ENCODE measurements at regions not wholly inside any gene's neighbourhood (a gene's known extent, or its start where the extent isn't known, plus 50 kb on each side); places are given as distances from the start of the nearest gene placed in this dataset.

DNA sequence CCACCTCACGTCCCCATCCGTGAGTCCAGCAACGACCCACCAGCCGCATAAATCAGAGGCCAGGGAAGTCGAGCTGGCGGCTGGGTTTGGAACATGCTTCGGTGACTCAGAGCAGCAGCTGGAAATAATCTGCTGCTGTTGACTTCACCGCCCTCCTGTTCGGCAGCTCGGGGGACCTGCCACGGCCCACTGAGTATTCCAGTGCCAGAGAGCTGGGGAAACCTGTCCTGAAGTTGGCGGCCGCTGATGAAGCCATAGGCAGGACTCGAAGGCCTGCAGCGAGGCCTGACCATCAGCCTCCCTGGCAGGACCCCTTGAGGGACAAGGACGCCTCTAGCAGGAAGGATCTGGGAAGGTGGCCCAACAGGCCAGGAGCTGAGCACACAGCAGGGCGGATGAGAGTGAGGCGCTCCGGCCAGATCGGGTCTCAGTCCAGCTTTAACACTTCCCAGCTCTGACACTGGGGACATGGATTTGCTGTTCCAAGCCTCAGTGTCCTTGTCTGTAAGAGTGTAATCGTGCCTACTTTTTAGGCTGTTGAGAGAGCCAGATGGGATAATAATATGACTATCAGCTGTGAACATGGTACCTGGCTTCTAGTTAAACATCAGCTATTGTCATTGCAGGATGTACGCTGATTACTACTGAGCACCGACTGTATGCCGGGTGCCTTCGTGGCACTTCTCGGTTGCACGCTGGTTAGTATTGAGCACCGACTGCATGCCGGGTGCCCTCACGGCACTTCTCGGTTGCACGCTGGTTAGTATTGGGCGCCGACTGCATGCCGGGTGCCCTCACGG, 50.4 kb upstream of the CIBAR2 start:
- H3K4me2 ChIP-seq (ENCODE audit: low read depth, low read length), result peak overlapping the region; percentile 54
- peak overlapping the region; percentile 4 for H4K5ac ChIP-seq (ENCODE audit: low read depth, low read length)
- H3K56ac ChIP-seq (ENCODE audit: extremely low read depth, insufficient read depth, low read length), result peak overlapping the region; percentile 42; the same call in 1 of the 2 replicates
- H3K14ac ChIP-seq (replicated peaks; ENCODE audit: low read depth, low read length), result peak overlapping the region; percentile 82
- H3K79me1 ChIP-seq (ENCODE audit: low read depth in 1 of 2, low read length in 2 of 2), result no peaks in the 10 kb centered on the region; a peak in 1 of 4 replicates
- H3K4me1 ChIP-seq (ENCODE audit: control insufficient read depth, insufficient read depth, low read length), result peaks cover 36% of the 10 kb centered on the region
- dilution Hi-C loops (cut with HindIII; ENCODE audit: low sequenced_read_pairs, unreplicated experiment), result no loop called here
- peak overlapping the region; percentile 86 for H2AFZ ChIP-seq (replicated peaks; ENCODE audit: low read length, poor library complexity)
- POLR2A ChIA-PET (ENCODE audit: unreplicated experiment), result no interaction called here
- peak overlapping the region; percentile 38 for H2AK9ac ChIP-seq (replicated peaks; ENCODE audit: low read depth, low read length, poor library complexity)
- no peak overlapping the region for H3K4me3 ChIP-seq (ENCODE audit: insufficient read depth, low read depth, low read length)
- in situ Hi-C loops (cut with MboI; ENCODE audit: low sequenced_read_pairs), result no loop called here
- peak overlapping the region; percentile 89 for H2BK120ac ChIP-seq (ENCODE audit: low read depth, low read length)
- peak overlapping the region in 1 of 2 experiments; percentile 67; a peak in 2 of 4 replicates for H4K8ac ChIP-seq (ENCODE audit: low read depth in 2 of 2, low read length in 2 of 2)
- no TSS peak for BruUV-seq (replicated peaks)
- peak overlapping the region; percentile 76 for H2BK20ac ChIP-seq (ENCODE audit: low read depth, low read length)
- H2BK15ac ChIP-seq (ENCODE audit: low read depth, low read length), result peak overlapping the region; percentile 82; the same call in 2 of the 3 replicates
- peak; percentile 91 for DNase-seq
- H3K23ac ChIP-seq (ENCODE audit: low read depth, low read length), result peak overlapping the region; percentile 57; the same call in 1 of the 2 replicates
- peak overlapping the region; percentile 5 for H3K18ac ChIP-seq (ENCODE audit: low read depth, low read length)
- H3K27ac ChIP-seq (ENCODE audit: insufficient read depth, low read length), result peak overlapping the region; percentile 53
- peaks cover 5% of the 10 kb centered on the region; the same call in 1 of the 2 replicates for H3K9me1 ChIP-seq (ENCODE audit: insufficient read depth, low read length)
- no peaks in the 10 kb centered on the region for H3K9me3 ChIP-seq (ENCODE audit: control insufficient read depth, insufficient read depth, low read length)
- CTCF ChIA-PET, result interaction anchor here (0.7 to 1.8 kb wide), 4 partner anchors 10 to 91 kb away, joined by 3 to 7 read pairs (median 4); no protein-coding TSS in a partner anchor
- H4K91ac ChIP-seq (ENCODE audit: insufficient read depth, low read depth, low read length), result peak overlapping the region; percentile 67
- intact Hi-C loops (cut with micrococcal nuclease), result no loop called here
- H3K27me3 ChIP-seq (ENCODE audit: control insufficient read depth, insufficient read depth, low read length), result no peaks in the 10 kb centered on the region
- no peak overlapping the region for H3K9ac ChIP-seq (ENCODE audit: low read depth, low read length)
- WGBS, 2 experiments (ENCODE audit: extremely low coverage in 2 of 2, insufficient read length in 1 of 2), result 21% methylated on average over 19 of the region's 36 CpGs; no CpG with 5 or more reads in 1 of the 2 experiments
- peak overlapping the region; percentile 78 for H3K4ac ChIP-seq (ENCODE audit: low read depth, low read length)
- no peaks in the 10 kb centered on the region for H3K36me3 ChIP-seq (ENCODE audit: control insufficient read depth, insufficient read depth, low read length)
- peak overlapping the region; percentile 80 for H2AK5ac ChIP-seq (ENCODE audit: low read depth, low read length)
- ATAC-seq (ENCODE audit: low read depth), result peak; percentile 83
- 0 out of 2 replicates have a peak, but pooled peaks cover 2% of the 10 kb centered on the region for H4K20me1 ChIP-seq (ENCODE audit: insufficient read depth, low read length)
- H2BK5ac ChIP-seq (ENCODE audit: low read depth, low read length, poor library complexity, severe bottlenecking), result peak overlapping the region; percentile 67
- TF ChIP-seq RAD21 (IDR thresholded peaks at IDR 0.05; ENCODE audit: low read length), result peak; percentile 25; the same call in 1 of the 2 replicates
- TF ChIP-seq FOS (IDR thresholded peaks at IDR 0.05; ENCODE audit: low read depth, low read length), result peak; percentile 85
- TF ChIP-seq BHLHE40 (IDR thresholded peaks at IDR 0.05; ENCODE audit: low read depth, low read length), result peak; percentile 62
- no peak for TF ChIP-seq MAFK (IDR thresholded peaks at IDR 0.05; ENCODE audit: low read depth, low read length)
- no peak for TF ChIP-seq CEBPB (IDR thresholded peaks at IDR 0.05; ENCODE audit: low read depth, low read length)
- no peak for TF ChIP-seq RFX5 (IDR thresholded peaks at IDR 0.05; ENCODE audit: low read depth, low read length)
- TF ChIP-seq, protein P1, sequence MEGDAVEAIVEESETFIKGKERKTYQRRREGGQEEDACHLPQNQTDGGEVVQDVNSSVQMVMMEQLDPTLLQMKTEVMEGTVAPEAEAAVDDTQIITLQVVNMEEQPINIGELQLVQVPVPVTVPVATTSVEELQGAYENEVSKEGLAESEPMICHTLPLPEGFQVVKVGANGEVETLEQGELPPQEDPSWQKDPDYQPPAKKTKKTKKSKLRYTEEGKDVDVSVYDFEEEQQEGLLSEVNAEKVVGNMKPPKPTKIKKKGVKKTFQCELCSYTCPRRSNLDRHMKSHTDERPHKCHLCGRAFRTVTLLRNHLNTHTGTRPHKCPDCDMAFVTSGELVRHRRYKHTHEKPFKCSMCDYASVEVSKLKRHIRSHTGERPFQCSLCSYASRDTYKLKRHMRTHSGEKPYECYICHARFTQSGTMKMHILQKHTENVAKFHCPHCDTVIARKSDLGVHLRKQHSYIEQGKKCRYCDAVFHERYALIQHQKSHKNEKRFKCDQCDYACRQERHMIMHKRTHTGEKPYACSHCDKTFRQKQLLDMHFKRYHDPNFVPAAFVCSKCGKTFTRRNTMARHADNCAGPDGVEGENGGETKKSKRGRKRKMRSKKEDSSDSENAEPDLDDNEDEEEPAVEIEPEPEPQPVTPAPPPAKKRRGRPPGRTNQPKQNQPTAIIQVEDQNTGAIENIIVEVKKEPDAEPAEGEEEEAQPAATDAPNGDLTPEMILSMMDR (conservative IDR thresholded peaks at IDR 0.05; ENCODE audit: low read depth, low read length), result no peak
- TF ChIP-seq MXI1 (IDR thresholded peaks at IDR 0.05; ENCODE audit: borderline replicate concordance, low read depth, low read length), result peak; percentile 69; the same call in 1 of the 2 replicates
- TF ChIP-seq SMC3 (IDR thresholded peaks at IDR 0.05; ENCODE audit: low read depth, low read length), result no peak; the same call in 1 of the 2 replicates
- TF ChIP-seq, protein P2, sequence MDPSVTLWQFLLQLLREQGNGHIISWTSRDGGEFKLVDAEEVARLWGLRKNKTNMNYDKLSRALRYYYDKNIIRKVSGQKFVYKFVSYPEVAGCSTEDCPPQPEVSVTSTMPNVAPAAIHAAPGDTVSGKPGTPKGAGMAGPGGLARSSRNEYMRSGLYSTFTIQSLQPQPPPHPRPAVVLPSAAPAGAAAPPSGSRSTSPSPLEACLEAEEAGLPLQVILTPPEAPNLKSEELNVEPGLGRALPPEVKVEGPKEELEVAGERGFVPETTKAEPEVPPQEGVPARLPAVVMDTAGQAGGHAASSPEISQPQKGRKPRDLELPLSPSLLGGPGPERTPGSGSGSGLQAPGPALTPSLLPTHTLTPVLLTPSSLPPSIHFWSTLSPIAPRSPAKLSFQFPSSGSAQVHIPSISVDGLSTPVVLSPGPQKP (IDR thresholded peaks at IDR 0.05; ENCODE audit: borderline replicate concordance, low read depth, low read length), result no peak
- no peak for TF ChIP-seq NFE2L2 (IDR thresholded peaks at IDR 0.05; ENCODE audit: low read depth, low read length)
- TF ChIP-seq, protein P3, sequence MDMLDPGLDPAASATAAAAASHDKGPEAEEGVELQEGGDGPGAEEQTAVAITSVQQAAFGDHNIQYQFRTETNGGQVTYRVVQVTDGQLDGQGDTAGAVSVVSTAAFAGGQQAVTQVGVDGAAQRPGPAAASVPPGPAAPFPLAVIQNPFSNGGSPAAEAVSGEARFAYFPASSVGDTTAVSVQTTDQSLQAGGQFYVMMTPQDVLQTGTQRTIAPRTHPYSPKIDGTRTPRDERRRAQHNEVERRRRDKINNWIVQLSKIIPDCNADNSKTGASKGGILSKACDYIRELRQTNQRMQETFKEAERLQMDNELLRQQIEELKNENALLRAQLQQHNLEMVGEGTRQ (IDR thresholded peaks at IDR 0.05; ENCODE audit: low read depth, low read length), result 0 out of 2 replicates have a peak, but pooled peaks have one; percentile 5
- TF ChIP-seq MAZ (IDR thresholded peaks at IDR 0.05; ENCODE audit: borderline replicate concordance, low read depth, low read length), result no peak
- TF ChIP-seq POLR2A (IDR thresholded peaks at IDR 0.05; ENCODE audit: low read depth, low read length), result no peak

Measured in IMR-90 (cell line).